22Rv1 (cell line): ENCODE measurements at regions not wholly inside any gene's neighbourhood (a gene's known extent, or its start where the extent isn't known, plus 50 kb on each side); places are given as distances from the start of the nearest gene placed in this dataset.

Source experiments
- H3K27ac ChIP-seq: fragments of 450-650 bp; 2 replicates; pipeline ENCODE4 v1.5.1; 2017
- CTCF ChIP-seq: fragments of 450-650 bp; IDR thresholded peaks from 2 replicates; pipeline ENCODE4 v1.5.1; 2017; ENCODE audit warnings: mild to moderate bottlenecking
- ZFX ChIP-seq: fragments of 450-650 bp; IDR thresholded peaks from 2 replicates; pipeline ENCODE4 v1.6.1; 2017; ENCODE audit warnings: antibody characterized with exemption, borderline replicate concordance

GRCh38 chr10:2682491-2682890, 384.9 kb upstream of the PFKP start:
- TF ChIP-seq ZFX (no peak), CTCF (no peak)
- no peak overlapping the region for H3K27ac ChIP-seq

GRCh38 chr10:2681891-2682290, 385.5 kb upstream of the PFKP start:
- H3K27ac ChIP-seq, result no peak overlapping the region
- no peak for TF ChIP-seq CTCF
- no peak for TF ChIP-seq ZFX

GRCh38 chr10:2680821-2681220, 386.5 kb upstream of the PFKP start:
- no peak for TF ChIP-seq ZFX
- TF ChIP-seq CTCF, result no peak
- H3K27ac ChIP-seq, result no peak overlapping the region

GRCh38 chr10:2679646-2680045, 387.7 kb upstream of the PFKP start:
- no peak overlapping the region for H3K27ac ChIP-seq
- TF ChIP-seq CTCF, result no peak
- no peak for TF ChIP-seq ZFX

GRCh38 chr10:2676455-2676854, 390.9 kb upstream of the PFKP start:
- TF ChIP-seq CTCF (no peak), ZFX (no peak)

GRCh38 chr10:2674451-2674850, 392.9 kb upstream of the PFKP start:
- H3K27ac ChIP-seq, result no peak overlapping the region
- TF ChIP-seq CTCF (no peak), ZFX (no peak)

More at GRCh38 chr10:2676455-2676854, 390.9 kb upstream of the PFKP start:
- no peak overlapping the region for H3K27ac ChIP-seq

- TF ChIP-seq CTCF (no peak), ZFX (no peak)
- no peak overlapping the region for H3K27ac ChIP-seq
Observed at GRCh38 chr10:2670864-2671263, 396.5 kb upstream of the PFKP start.
